MM.1S (cell line): ENCODE measurements at regions not wholly inside any gene's neighbourhood (a gene's known extent, or its start where the extent isn't known, plus 50 kb on each side); places are given as distances from the start of the nearest gene placed in this dataset.

Experiments used
- CTCF ChIP-seq: fragments of 300-600 bp; sonication (generic); IDR thresholded peaks from 2 replicates; pipeline ENCODE4 v1.5.1; 2016; ENCODE audit warnings: antibody characterized with exemption, low read length, mixed read lengths
- EZH2 ChIP-seq: fragments of 300-600 bp; sonication (generic); optimal IDR thresholded peaks from 2 replicates; pipeline ENCODE3; 2017; ENCODE audit warnings: low read depth, mild to moderate bottlenecking, antibody characterized with exemption, low read length, mixed read lengths

DNA sequence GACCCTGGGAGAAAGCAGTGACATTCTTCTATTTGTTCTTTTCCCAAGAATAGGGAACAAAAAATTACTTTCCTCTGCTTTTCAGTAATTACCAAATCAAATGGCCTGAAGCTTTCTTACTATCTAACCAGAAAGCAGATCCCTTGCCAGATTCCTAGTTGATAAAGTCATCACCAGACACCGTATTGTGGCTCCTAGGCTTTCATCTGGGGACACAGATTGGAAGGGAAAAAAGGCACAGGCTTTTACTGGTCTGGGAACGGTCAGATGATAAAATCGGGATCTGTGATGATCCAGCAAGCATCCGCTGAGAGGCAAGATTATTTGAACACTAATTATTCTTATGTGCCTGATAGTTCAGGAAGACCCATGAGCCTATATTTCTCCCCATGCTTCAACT lies 79.1 kb upstream of the BCL2L14 start:
- TF ChIP-seq CTCF (no peak), EZH2 (no peak)
